Upper lobe of left lung (tissue), 4 donors: ENCODE measurements at regions not wholly inside any gene's neighbourhood (a gene's known extent, or its start where the extent isn't known, plus 50 kb on each side); places are given as distances from the start of the nearest gene placed in this dataset.

Experiments used
- POLR2A ChIP-seq, 4 donors: fragments of 450-650 bp; IDR thresholded peaks; one replicate each; pipeline ENCODE4 v1.5.1; 2016 to 2017; ENCODE audit warnings: antibody characterized with exemption in 4 of 4, mild to moderate bottlenecking in 2 of 4
- TF ChIP-seq, protein P1 (sequence below), 6 experiments: fragments of 450-650 bp in 4 of 6; fragments of 200-600 bp in 2 of 6; sonication (generic) in 2 of 6; IDR thresholded peaks; one replicate each; pipeline ENCODE4 v1.5.1; 2016 to 2019; ENCODE audit warnings: antibody characterized with exemption in 6 of 6

DNA sequence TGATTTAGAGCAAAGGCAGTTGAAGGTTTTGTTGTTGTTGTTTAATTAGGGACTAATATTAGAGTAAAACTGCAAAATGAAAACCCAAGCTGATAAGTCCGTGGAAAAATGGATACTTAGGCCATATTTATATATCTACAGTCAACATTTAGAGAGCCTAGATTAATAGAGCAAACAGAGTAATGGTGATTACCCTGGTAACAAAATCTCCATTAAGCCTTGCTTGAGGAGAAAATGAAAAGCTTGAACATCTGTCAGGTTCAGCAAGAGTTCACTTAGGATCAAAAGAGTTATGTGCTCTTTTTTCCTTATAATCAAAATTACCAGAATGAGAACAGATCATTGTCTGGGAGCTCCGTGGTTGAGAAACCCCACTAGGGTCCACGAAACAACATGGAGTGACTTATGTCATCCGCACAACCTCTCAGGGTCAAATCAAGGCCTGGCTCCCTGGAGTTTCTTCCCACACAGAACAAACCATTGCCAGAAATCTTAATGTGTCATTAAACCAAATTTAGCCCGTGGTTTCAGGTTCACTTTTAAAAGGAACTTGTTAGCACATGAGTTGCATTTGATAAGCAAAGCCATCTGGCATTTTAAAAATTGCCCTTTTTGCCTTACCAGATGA lies 381.2 kb downstream of the GABRB3 start:
- TF ChIP-seq, protein P1, sequence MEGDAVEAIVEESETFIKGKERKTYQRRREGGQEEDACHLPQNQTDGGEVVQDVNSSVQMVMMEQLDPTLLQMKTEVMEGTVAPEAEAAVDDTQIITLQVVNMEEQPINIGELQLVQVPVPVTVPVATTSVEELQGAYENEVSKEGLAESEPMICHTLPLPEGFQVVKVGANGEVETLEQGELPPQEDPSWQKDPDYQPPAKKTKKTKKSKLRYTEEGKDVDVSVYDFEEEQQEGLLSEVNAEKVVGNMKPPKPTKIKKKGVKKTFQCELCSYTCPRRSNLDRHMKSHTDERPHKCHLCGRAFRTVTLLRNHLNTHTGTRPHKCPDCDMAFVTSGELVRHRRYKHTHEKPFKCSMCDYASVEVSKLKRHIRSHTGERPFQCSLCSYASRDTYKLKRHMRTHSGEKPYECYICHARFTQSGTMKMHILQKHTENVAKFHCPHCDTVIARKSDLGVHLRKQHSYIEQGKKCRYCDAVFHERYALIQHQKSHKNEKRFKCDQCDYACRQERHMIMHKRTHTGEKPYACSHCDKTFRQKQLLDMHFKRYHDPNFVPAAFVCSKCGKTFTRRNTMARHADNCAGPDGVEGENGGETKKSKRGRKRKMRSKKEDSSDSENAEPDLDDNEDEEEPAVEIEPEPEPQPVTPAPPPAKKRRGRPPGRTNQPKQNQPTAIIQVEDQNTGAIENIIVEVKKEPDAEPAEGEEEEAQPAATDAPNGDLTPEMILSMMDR (IDR thresholded peaks at IDR 0.05) = no peak
- TF ChIP-seq POLR2A (IDR thresholded peaks at IDR 0.05) = no peak
